HG02798 (cell line): ENCODE measurements at regions not wholly inside any gene's neighbourhood (a gene's known extent, or its start where the extent isn't known, plus 50 kb on each side); places are given as distances from the start of the nearest gene placed in this dataset.

Experiments used
- ATAC-seq: cut with Tn5 transposase; IDR thresholded peaks from one replicate; pipeline ENCODE4 v1.9.1; 2021; ENCODE audit warnings: mild to moderate bottlenecking; ENCODE audit not compliant: unreplicated experiment, poor library complexity

DNA sequence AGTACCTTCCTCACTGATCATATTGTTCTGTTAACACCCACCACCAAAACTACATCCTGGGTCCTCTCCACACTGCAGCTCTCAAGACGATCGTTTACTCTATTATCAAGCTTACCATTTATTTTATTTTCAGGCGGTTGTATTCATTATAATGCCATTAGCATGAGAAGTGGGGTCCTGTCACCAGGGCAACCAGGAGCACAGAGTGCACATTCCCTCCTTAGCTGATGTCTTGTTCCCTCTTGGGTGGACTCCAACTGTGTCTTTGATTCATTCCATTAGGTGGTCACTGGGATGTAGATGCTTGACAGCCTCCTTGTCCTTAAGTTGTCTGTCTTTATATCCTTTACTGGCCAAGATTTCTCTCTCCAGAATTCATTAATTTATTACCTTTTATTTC lies 965.9 kb upstream of the EEF2KMT start:
- ATAC-seq: no peak

DNA sequence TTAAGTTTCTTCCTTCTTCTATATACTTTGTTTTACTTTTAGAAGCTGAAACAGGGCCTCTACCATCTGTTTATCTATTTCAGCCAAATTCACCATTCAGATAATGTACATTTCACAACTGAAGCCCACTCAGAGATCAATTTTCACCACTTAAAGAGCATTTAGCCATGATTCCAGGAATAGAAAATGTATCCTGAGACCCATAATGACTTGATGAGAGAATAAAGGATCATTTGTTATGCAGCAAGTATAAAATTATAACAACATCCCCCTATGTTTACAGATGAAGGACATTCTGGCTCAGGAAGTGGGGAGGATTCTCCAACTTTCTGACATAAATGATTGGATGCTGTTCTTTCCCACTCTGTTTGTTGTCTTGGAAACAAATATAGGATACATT lies 962.1 kb upstream of the EEF2KMT start:
- no peak for ATAC-seq

DNA sequence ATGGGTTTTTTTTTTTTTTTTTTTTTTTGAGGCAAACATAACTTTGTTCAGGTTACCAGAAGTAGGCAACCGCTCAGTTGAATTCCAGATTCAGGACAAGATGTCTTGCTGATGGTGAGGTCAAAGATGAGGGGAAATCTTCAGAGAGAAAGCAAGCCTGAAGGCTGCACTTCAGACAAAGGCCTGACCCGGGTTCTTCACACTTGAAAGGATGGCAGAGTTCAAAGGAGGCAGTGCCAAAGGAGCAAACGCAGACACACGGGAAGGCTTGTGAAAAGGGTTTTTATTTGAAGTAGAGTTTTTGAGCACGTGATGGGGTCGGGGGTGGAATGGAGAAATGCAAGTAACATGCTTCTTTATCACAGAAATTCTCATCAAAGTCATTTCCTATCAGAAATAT lies 960.2 kb upstream of the EEF2KMT start:
- no peak for ATAC-seq

DNA sequence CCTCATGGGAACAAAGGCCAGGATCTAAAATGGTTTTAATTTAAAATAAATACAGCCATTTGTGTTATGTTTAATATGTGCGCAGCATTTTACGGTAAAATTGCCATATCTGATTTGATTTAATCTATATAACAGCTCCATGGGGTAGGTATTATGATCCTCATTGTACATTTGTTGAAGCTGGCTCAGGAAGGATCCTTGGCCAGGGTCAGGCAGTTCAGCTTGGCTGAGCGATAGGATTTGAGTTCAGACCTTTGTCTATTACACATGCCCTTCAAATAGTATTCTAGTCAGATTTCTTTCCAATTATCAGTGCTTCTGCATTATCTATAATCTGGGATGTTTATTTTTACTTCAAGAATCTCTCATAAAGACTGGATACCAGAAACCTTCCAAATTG lies 950.4 kb upstream of the EEF2KMT start:
- ATAC-seq: no peak

DNA sequence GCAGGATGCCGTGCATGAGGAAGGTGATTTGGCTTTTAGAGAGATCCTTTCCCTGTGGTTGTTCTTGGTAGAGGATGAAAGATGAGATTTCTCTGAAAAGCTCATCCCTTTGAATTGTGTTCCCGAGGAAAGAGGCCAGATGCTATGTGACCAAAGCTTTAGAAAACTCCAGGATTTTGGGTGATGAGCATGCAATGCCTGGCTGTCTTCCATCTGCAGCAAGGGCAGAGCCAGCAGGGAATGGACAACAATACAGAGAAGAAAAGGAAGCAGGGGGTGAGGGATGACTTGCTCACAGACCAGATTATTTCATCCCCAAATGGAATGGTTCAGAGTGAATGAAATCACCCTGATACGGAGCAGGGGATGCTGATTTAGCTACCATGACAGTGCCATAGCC lies 949.7 kb upstream of the EEF2KMT start:
- ATAC-seq: no peak

DNA sequence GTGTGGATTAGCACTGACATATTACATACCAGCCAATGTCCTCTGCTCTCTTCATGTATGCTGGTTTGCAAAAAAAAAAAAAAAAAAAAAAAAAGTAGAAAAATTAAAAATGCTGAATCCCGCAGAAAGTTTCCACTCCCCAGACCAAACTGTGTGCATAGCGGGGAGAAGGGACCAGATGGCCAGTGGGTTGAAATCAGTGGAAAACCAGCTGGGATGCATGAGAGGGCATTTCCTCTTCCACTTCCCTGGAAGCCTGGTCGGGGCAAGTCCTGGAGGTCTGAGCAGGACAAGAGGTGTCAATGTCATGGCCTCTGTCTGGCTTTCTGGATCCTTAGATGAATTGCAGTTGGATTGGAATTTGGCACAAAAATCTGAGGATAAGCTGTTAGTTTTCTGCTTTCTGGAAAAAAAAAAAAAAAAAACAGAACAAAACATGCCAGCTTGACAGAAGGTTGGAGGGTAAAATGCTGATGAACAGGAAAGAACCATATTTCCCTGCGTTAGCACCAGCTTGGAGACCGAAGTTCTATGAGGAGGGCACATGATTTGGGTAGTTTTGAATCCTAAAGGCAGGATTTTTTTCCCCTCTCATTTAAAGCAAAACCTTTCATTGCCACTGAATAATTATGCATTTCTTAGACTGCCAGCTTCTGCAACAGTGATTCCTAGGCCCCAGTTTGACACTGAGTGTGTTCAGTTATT lies 941.5 kb upstream of the EEF2KMT start:
- ATAC-seq: no peak

DNA sequence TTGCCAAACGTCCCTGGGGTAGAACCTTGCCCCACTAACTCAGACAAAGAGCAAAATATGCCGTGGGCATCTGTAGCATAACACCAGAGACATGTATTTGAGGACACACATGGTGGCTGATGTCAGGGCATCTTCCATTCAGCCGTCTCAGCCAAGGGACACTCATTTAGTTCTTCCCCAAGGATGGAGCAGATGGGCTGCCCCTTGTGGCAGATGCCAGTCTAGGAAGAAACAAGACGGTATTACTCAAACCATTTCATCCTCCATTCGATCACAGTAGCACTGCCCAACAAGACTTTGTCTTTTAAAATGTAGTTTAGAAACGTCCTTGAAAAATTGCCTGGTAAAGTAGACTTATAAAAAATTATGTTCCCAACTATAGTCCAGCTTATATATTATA lies 937.6 kb upstream of the EEF2KMT start:
- no peak for ATAC-seq

DNA sequence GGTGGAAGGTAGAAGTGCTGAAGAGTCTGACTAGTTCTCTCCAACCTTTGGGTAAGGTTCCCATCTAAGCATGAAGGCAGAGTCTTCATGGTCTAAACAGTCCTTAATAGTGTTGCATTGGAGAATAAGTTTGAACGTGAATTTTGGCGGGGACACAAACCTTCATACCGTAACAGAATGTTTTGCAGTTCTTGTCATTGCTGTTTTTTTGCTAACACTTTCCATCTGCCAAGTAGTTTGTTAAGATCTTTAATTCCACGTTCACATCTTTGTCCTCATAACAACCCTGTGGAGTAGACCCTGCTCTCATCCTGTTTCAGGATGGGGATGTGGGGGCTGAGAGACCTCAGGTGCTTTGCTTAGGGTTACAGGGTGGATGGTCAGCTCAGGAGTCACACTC lies 936.9 kb upstream of the EEF2KMT start:
- no peak for ATAC-seq

DNA sequence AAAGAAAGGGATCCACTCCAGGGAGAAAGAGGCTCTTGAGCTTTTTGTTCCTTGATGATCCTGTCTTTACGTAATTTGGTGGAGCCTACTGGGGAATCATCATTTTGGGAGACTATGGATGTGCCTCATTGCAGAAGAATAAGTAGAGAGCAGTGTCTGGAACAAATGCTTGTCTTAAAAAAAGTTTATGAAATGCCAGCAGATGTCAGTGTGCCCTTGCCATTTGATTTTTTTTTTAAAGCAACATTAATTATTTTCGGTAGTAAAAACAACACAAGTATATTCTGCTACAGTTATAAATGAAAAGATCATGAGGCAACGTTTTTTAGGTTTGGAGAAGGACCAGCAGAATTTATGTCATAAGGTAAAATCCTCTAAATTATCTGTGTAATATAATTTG lies 934.8 kb upstream of the EEF2KMT start:
- ATAC-seq: no peak

DNA sequence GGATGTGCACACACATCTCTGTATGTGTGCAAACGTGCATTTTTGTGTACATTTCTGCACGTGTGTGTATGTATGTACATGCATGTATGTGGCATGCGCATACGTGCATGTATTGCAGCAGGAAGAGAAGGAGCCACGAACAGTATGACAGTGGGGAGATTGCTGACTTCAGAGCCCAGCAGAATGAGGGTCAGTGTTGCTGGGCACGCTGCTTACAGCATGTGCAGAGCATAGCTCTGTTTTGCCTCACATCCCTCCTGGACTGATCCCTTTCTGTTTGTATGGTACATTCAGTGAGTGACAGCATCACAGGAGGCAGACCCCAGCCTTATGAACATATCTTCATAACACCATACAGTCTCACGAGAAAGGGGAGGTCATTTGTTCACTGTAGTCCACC lies 934.0 kb upstream of the EEF2KMT start:
- ATAC-seq: no peak

DNA sequence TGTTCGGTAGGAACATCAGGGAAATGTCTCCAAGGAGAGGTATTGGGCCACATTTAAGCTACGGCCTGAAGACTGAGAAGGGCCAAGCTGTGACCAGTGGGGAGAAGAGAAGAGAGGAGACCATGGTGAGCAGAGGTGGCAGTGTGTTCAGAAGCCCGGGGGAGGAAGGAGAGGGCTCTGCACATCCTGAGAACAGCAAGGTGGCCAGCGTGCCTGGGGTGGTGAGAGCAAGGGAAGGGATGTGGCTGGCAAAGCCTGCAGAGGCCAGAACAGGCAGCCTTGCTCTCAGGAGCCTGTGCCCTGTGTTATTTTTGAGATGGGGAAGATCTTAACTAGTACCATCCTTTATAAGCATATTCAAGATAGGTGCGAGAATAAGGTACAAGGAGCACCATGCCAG lies 933.5 kb upstream of the EEF2KMT start:
- ATAC-seq: no peak

DNA sequence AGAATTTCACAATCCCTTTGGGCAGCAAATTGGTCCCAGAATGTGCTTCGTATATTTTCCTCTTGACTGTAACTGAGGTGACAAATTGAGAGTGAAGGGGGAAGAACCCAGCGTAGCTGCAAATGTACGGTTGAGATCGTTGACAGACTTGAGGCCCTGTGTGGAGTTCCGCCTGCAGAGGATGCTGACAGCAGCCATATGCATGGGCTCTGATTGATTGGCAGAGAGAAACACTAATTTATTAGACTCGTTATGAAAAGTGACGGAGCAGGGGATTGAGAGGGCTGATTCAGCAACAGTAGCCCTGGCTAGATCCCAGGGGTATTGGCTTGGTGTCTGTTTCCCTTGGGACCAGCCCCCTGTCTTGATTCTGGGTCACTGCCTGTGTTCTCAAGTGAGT lies 930.1 kb upstream of the EEF2KMT start:
- ATAC-seq: no peak

DNA sequence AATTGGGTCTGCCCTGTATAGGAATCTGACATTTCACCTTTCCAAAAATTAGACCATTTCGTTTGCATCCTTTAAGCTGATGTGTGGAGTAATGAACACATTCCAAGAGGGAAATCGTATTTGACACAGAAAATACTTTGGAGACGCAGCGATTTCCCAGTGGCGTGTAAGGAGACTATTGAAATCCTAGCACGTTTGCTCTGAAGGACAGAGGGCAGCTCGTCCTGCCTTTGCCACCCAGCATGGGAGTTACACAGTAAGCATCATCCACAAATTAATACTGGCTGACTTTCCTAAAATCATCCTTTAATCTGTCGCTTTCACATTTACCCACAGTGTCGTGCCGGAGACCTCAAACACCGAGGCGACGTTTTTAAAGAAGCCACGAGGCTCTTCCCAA lies 925.9 kb upstream of the EEF2KMT start:
- ATAC-seq: no peak

DNA sequence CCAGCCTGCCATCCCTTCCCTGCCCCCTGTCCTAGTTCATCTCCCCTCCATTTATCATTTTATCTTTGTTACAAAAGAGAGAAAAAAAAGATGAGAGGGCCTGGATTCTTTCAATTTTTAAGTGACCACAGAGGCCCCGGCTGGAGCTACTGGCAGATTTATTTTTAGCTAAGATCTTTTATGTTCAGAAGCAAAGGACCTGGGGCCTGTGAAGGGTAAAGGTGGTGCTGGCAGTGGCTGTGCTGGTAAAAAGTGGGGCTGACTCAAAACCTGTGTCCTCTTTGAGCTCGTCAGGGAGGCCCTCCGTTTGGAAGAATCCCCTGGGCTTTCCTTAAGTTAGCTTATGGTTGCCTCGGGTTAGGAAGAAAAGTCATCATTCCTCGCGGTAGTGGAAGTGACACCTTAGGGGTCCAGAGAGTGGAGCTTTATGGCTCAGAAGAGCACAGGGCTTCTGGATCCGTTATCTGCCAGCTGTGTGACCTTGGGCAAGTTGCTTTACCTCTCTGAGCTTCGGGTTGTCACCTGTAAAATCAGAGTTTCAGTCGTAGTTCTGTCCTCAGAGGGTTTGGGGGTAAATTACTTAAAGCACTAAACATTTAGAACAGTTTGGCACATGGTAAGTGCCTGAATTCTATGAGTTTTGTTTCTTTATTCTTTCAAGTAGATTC lies 923.8 kb upstream of the EEF2KMT start:
- ATAC-seq: no peak

DNA sequence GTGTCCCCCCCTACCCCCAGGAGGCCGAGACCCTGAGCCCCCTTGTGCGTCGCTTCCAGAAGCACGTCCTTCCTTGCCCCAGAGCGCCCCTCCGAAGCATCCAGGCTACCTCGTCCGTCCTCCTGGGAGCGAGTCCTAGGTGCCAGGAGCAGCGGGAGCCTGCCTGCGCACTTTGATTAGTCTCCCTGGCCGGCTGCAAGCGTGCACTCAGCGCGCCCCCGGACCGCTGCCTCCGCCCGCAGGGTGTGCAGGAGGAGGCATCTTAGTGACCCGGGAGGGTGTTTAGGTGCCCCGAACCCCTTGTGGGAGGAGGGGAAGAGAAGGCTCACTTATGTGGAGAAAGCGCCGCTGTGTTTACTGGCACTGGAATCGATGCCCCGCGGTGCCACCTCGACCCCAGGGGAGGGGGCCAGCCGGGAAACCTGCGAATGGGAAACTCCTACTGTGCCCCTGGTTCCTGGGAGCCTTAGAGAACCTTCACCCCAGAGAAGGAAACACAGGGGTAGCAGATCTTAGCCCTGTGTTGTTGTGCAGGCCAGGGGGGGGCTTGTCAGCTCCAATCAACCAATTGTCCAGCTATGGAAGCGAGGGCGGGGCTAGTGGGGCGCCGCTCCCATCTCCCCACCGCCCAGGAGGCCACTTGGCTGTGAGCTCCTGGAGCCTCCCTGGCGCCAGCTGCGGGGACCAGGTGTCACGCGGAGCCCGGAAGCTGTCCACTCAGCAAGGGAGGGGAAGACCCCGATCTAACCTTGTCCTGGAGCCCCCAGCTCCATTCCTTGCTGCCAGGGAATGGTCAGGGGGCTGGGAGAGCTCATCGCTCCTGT lies 922.8 kb upstream of the EEF2KMT start:
- ATAC-seq: no peak

DNA sequence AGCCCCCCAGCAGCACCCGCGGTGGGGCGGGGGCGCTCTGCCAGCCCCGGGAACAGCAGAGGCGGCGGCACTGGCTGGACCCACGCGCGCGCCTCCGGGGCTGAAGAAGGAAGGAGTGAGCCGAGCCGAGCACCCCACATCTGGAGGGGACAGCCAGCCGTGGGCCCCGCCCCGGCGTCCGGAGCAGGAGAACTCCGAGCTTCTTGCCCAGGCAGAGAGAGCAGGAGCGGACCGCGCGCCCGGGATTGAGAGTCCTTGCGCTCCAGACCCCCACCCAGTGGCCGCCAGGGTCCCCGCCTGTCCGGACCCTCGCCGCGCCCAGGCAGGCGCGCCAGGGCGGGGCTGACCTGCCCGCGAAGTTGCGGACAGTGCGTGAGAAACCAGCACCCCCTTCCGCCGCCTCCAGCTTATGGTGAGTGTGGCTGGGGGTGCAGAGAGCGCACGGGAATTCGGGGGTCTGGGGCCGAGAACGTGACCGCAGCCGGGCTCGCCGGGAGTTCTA lies 921.9 kb upstream of the EEF2KMT start:
- no peak for ATAC-seq

DNA sequence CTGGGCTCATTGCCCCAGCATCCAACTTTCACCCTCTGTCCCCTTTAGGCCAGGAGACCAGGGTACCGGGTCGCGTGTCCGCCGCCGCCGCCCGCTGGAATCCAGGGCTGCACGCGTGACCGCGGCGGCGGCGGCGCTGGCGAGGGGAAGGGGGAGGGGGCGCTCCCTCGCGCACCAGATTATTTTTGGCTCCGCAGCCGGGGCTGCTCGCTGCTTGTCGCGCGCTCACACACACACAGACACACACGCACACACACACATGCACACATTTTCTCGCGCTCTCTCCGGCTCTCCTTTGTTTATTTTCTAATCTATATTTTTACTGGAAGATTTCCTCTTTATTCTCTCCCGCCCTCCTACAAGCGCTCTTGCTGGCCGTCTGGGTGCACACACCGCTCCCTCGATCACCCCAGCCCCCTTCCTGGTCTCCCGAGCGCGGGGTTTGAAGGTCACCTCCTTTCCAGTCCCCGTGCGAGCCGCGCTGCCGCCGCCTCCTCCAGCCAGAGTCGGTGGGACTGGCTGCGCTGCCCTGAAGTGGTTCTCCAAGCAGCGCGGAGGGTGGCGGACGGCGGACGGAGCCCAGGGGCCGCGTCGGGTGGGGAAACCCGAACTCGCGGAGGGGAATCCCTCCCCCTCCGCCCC lies 921.4 kb upstream of the EEF2KMT start:
- no peak for ATAC-seq

DNA sequence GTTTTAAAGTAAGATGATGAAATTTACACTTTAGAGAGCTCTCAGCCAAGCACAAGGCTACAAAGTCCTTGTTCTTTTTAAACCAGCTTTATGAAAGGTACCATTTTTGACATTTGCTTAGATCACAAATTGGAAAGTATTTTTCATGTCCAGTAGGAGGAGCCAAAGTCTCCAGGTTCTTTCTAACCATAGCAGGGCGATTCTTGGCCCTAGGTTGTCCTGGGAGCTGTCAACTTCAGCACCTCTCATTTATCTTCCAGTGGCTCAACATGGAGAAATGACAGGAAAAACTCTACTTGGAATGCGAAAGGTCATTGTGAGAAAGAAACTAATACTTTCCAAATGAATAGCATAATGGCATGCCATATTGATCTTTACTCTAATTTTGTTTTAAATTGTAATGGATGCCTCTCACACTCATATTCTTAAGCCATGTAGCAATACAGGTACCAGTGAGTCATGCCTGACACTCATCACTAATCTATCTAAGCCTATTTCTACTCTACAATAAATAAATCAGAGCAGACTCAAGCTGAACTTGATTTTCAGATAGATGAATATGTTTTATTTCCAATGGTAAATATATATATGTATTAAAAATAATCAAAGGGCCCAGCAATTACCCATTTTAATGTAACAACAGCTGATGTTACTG lies 919.1 kb upstream of the EEF2KMT start:
- ATAC-seq: no peak

DNA sequence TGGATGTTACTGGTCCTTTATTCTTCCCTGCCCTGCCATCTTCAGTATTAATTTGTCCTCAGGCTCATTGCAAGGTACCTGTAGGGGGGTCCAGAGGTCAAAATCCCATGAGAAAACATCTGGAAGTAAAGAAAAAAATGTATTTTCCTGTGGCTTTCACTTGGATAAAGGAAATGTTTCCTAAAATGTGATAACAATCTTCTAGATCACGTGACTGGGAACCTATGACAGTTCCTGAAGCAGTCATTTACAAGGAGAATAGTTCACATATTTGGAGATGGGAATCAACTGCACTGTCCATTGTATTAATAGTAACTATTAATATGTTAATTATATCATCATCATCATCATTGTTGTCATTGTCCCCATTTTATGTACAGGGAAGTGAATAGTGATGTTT lies 915.1 kb upstream of the EEF2KMT start:
- ATAC-seq: no peak

DNA sequence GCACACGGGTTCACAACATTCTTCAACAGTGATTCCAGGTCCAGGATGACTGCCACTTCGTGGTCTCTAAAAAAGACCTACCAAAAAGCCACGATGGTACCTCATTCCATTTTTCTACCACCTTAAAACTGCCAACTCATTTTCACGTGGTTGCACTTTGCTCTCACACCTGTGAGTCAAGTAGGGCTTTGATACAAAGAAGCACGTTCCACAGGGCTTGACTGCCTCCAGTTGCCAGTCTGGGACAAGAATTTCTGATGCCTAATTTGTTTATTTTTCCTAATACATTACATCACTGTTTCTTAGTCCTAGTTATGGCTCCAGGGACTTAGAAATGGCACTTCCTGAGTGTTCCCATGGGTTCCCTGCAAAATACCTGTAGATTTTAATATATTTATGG lies 911.6 kb upstream of the EEF2KMT start:
- no peak for ATAC-seq
